Adrenal gland (tissue), 9 donors: ENCODE measurements at regions not wholly inside any gene's neighbourhood (a gene's known extent, or its start where the extent isn't known, plus 50 kb on each side); places are given as distances from the start of the nearest gene placed in this dataset.

ENCODE experiments used
- DNase-seq, 7 donors: peaks; one replicate each; pipeline ENCODE4 v3.0.0-alpha.2; 2019 to 2020
- H3K27ac ChIP-seq, 5 donors: fragments of 200-600 bp; sonication (generic) in 4 of 5; 1 replicate in 3 of 5; 2 replicates in 2 of 5; pipeline versions ENCODE4 v1.5.1 to v1.8.0; 2016 to 2020; ENCODE audit warnings: mild to moderate bottlenecking in 1 of 5
- H3K27me3 ChIP-seq: fragments of 200-600 bp; 2 replicates; pipeline ENCODE4 v1.8.0; 2021
- H3K36me3 ChIP-seq, 2 donors: fragments of 200-600 bp; replicated peaks in 1 of 2; 1 replicate in 1 of 2; 2 replicates in 1 of 2; pipeline versions ENCODE4 v1.5.1 to v1.8.0; 2018 to 2022
- H3K4me1 ChIP-seq, 2 donors: fragments of 200-600 bp; replicated peaks in 1 of 2; 1 replicate in 1 of 2; 2 replicates in 1 of 2; pipeline versions ENCODE4 v1.5.1 to v1.8.0; 2018 to 2021
- H3K4me3 ChIP-seq, 4 donors: fragments of 200-600 bp; sonication (generic) in 3 of 4; one replicate each; pipeline ENCODE4 v1.5.1; 2016 to 2018
- H3K9me3 ChIP-seq, 3 donors: fragments of 200-600 bp; sonication (generic) in 1 of 3; replicated peaks in 1 of 3; 1 replicate in 2 of 3; 2 replicates in 1 of 3; pipeline versions ENCODE4 v1.5.1 to v1.8.0; 2016 to 2021
- POLR2A ChIP-seq, 2 donors: fragments of 450-650 bp; IDR thresholded peaks; one replicate each; pipeline ENCODE4 v1.6.1; 2017; ENCODE audit warnings: antibody characterized with exemption in 2 of 2, mild to moderate bottlenecking in 2 of 2, moderate library complexity in 1 of 2
- WGBS, 4 donors: extraction: QIAGEN DNeasy Blood & Tissue Kit in 2 of 4; methylation state at CpG; one replicate each; pipeline versions ENCODE4 v1.1.5 to v1.1.7; 2013 to 2017; 5-methylcytosine and 5-hydroxymethylcytosine counted together
- intact Hi-C, 2 donors: fragments of 100-400 bp; cut with DNase I; formaldehyde crosslinking; loops; one replicate each; pipeline versions ENCODE4 v1.14.1 to v1.15.0; 2022 to 2023
- TF ChIP-seq, protein P1 (sequence below), 6 experiments: fragments of 450-650 bp in 4 of 6; fragments of 200-600 bp in 2 of 6; sonication (generic) in 1 of 6; IDR thresholded peaks; 1 replicate in 5 of 6; 2 replicates in 1 of 6; pipeline versions ENCODE4 v1.5.1 to v1.8.0; 2016 to 2021; ENCODE audit warnings: antibody characterized with exemption in 6 of 6, mild to moderate bottlenecking in 2 of 6, moderate library complexity in 1 of 6
- donor health status: healthy with polysubstance abuse.
- donor health status: Bipolar disorder and iron deficiency.
- donor health status: DM: yes; HTN: yes; CAD: no.
- donor health status: DM: no; HTN: no; CAD: no.
- donor health status: DM: no; HTN: no; CAD: no.

GRCh38 chr14:103221781-103222358, 98.6 kb downstream of the TNFAIP2 start:
- H3K9me3 ChIP-seq, result no peaks in the 10 kb centered on the region
- H3K36me3 ChIP-seq, result no peaks in the 10 kb centered on the region
- 87 to 95% (median 91%) methylated on average over 13 of the region's 13 CpGs for WGBS, 4 donors
- H3K4me3 ChIP-seq, result no peak overlapping the region
- peak in 1 of 7 donors; percentile 3 for DNase-seq
- peaks cover 13% of the 10 kb centered on the region for H3K27me3 ChIP-seq
- intact Hi-C loops, result no loop called here
- TF ChIP-seq POLR2A (IDR thresholded peaks at IDR 0.05), result no peak
- TF ChIP-seq, protein P1, sequence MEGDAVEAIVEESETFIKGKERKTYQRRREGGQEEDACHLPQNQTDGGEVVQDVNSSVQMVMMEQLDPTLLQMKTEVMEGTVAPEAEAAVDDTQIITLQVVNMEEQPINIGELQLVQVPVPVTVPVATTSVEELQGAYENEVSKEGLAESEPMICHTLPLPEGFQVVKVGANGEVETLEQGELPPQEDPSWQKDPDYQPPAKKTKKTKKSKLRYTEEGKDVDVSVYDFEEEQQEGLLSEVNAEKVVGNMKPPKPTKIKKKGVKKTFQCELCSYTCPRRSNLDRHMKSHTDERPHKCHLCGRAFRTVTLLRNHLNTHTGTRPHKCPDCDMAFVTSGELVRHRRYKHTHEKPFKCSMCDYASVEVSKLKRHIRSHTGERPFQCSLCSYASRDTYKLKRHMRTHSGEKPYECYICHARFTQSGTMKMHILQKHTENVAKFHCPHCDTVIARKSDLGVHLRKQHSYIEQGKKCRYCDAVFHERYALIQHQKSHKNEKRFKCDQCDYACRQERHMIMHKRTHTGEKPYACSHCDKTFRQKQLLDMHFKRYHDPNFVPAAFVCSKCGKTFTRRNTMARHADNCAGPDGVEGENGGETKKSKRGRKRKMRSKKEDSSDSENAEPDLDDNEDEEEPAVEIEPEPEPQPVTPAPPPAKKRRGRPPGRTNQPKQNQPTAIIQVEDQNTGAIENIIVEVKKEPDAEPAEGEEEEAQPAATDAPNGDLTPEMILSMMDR (IDR thresholded peaks at IDR 0.05), result no peak
- H3K27ac ChIP-seq, result no peak overlapping the region
- H3K4me1 ChIP-seq, result peaks cover 0 to 7% of the 10 kb centered on the region in 2 donors

DNA sequence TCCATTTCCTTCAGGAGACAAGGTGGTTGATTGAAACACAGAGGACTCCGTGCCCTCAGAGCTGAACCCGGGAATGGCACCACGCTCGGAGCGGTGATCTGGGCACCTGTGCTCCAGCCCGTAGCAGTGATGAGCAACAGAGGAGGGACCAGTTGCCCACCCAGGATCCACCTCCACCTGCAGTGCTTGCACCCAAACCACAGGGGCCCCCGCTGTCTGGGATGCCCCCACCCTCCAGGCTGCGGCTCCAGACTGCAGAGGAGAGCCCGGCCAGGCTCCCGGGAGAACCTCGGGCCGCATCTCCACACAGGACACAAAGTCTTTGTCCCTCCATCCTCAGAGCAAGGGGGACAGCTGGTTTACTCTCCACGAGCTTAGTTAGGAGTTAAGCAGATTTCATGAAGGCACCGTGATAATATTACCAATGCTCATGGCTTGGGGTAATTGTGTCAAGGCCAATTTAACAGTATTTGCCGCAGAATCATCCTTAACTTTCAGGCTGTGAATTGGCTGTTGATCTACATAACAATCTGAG, 100.6 kb downstream of the TNFAIP2 start:
- Histone ChIP-seq H3K36me3 (no peaks in the 10 kb centered on the region), H3K9me3 (no peaks in the 10 kb centered on the region), H3K4me1 (peaks cover 0 to 7% of the 10 kb centered on the region in 2 donors), H3K4me3 (no peak overlapping the region), H3K27me3 (peaks cover 13% of the 10 kb centered on the region), H3K27ac (no peak overlapping the region)
- intact Hi-C loops, result no loop called here
- DNase-seq, result peak in 1 of 7 donors; percentile 0
- TF ChIP-seq, protein P1 (IDR thresholded peaks at IDR 0.05), result no peak
- TF ChIP-seq POLR2A (IDR thresholded peaks at IDR 0.05), result no peak
- WGBS, 4 donors, result 86 to 89% (median 87%) methylated on average over 6 to 15 of the region's 15 CpGs

DNA sequence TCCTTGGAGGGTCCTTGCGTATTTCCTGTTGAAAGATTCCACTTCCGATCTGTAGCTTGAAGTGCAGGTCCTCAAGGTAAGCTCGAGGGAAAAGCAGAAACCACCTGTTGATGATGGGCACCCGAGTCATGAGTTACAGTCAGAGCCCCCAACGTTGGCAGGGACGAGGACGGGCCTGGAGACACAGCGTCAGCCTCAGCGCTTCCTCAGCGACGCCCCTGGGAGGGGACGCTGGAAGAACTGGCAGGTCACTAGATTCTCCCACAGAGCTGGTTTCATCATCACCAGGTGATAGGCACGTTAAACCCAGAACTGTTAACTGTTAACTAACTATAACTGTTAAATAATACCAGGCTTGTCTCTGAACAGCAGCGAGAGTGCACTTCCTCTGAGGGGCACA, 101.8 kb downstream of the TNFAIP2 start:
- Histone ChIP-seq H3K9me3 (no peaks in the 10 kb centered on the region), H3K4me1 (peaks cover 0 to 7% of the 10 kb centered on the region in 2 donors), H3K36me3 (no peaks in the 10 kb centered on the region), H3K27me3 (peaks cover 11% of the 10 kb centered on the region), H3K4me3 (no peak overlapping the region), H3K27ac (no peak overlapping the region)
- intact Hi-C loops, result no loop called here
- 74 to 89% (median 77%) methylated on average over 13 to 14 of the region's 14 CpGs for WGBS, 4 donors
- no peak for DNase-seq
- TF ChIP-seq, protein P1 (IDR thresholded peaks at IDR 0.05), result no peak
- TF ChIP-seq POLR2A (IDR thresholded peaks at IDR 0.05), result no peak

- Histone ChIP-seq H3K27me3 (peaks cover 7% of the 10 kb centered on the region), H3K4me1 (peaks cover 0 to 5% of the 10 kb centered on the region in 2 donors), H3K36me3 (no peaks in the 10 kb centered on the region), H3K9me3 (no peaks in the 10 kb centered on the region), H3K4me3 (no peak overlapping the region), H3K27ac (no peak overlapping the region)
- no peak for DNase-seq
- TF ChIP-seq, protein P1 (IDR thresholded peaks at IDR 0.05), result no peak
- 74 to 76% (median 74%) methylated on average over 13 of the region's 13 CpGs for WGBS, 4 donors
- intact Hi-C loops, result no loop called here
Measured at GRCh38 chr14:103225476-103225875, 102.2 kb downstream of the TNFAIP2 start.
